MCF 10A (cell line): ENCODE measurements at regions not wholly inside any gene's neighbourhood (a gene's known extent, or its start where the extent isn't known, plus 50 kb on each side); places are given as distances from the start of the nearest gene placed in this dataset.
"Not testable (repeated sequence)": the region's sequence is repeated elsewhere in the genome, so short reads cannot be mapped to it uniquely, and the experiment has no call there.

ENCODE experiments used
- BruUV-seq: library from RNA; stranded (reverse); fragments of 400-500 nt; replicated peaks from 2 replicates; lab custom pipeline; 2021; lab: Mats Ljungman, UMichigan
- CTCF ChIA-PET: fragments of 300-600 bp; sonication (Branson Sonifier 250); formaldehyde crosslinking; extraction: SDS; loops from one replicate; lab custom pipeline; 2021; ENCODE audit warnings: antibody characterized with exemption, inconsistent platforms; lab: Yijun Ruan, JAX
- POLR2A ChIA-PET: fragments of 300-600, 350-650 bp; sonication (Branson Sonifier 250); formaldehyde crosslinking; extraction: SDS; loops from one replicate; lab custom pipeline; 2020; ENCODE audit warnings: antibody characterized with exemption, inconsistent platforms; lab: Yijun Ruan, JAX
- DNase-seq: peaks from one replicate; pipeline ENCODE4 v3.0.0-alpha.2; 2018; ENCODE audit not compliant: unreplicated experiment
- H3K27ac Mint-ChIP-seq: one replicate; pipeline ENCODE4 v1.8.0; 2022; ENCODE audit warnings: mild to moderate bottlenecking, low read depth, mixed read lengths; ENCODE audit not compliant: unreplicated experiment
- H3K27me3 Mint-ChIP-seq: one replicate; pipeline ENCODE4 v1.8.0; 2022; ENCODE audit warnings: mixed read lengths; ENCODE audit not compliant: insufficient read depth, unreplicated experiment
- H3K36me3 Mint-ChIP-seq: one replicate; pipeline ENCODE4 v1.8.0; 2022; ENCODE audit warnings: mild to moderate bottlenecking, moderate library complexity, mixed read lengths; ENCODE audit not compliant: insufficient read depth, unreplicated experiment
- H3K4me1 Mint-ChIP-seq: one replicate; pipeline ENCODE4 v1.8.0; 2022; ENCODE audit warnings: mixed read lengths; ENCODE audit not compliant: insufficient read depth, unreplicated experiment
- H3K4me3 Mint-ChIP-seq: one replicate; pipeline ENCODE4 v1.8.0; 2022; ENCODE audit warnings: mild to moderate bottlenecking, moderate library complexity, mixed read lengths; ENCODE audit not compliant: unreplicated experiment
- H3K9me3 Mint-ChIP-seq: one replicate; pipeline ENCODE4 v1.8.0; 2022; ENCODE audit warnings: mixed read lengths; ENCODE audit not compliant: unreplicated experiment
- intact Hi-C: fragments of 100-400 bp; cut with micrococcal nuclease; formaldehyde crosslinking; loops from 2 replicates; pipeline ENCODE4 v1.14.1; 2022
- TF ChIP-seq, protein P1 (sequence below): fragments of 200-600 bp; IDR thresholded peaks from one replicate; pipeline ENCODE4 v1.8.0; 2022; ENCODE audit warnings: antibody characterized with exemption, mild to moderate bottlenecking; ENCODE audit not compliant: unreplicated experiment

DNA sequence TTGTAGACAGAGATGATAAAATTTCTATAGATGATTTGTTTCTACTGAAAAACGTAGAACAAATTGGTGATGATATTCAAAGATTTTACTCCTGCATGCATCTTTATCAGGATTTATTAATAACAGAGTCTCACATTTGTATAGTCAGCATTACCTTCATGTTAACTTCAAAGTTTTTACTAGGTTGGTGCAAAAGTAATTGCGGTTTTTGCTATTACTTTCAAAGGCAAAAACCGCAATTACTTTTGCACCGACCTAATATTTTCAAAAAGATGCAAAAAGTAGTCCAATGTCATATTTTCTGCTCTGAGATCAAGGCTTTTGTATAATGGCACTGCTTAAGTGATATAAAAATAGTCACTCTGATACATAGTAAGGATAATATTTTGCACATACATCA lies 536.4 kb upstream of the ADGRL3 start:
- Mint-ChIP-seq H3K9me3 (peaks cover 4% of the 10 kb centered on the region), H3K27me3 (no peaks in the 10 kb centered on the region), H3K4me1 (no peaks in the 10 kb centered on the region), H3K27ac (no peak overlapping the region), H3K4me3 (no peak overlapping the region), H3K36me3 (no peaks in the 10 kb centered on the region)
- no peak for DNase-seq
- POLR2A ChIA-PET, result no interaction called here
- CTCF ChIA-PET, result no interaction called here
- BruUV-seq, result no TSS peak
- intact Hi-C loops, result no loop called here
- TF ChIP-seq, protein P1, sequence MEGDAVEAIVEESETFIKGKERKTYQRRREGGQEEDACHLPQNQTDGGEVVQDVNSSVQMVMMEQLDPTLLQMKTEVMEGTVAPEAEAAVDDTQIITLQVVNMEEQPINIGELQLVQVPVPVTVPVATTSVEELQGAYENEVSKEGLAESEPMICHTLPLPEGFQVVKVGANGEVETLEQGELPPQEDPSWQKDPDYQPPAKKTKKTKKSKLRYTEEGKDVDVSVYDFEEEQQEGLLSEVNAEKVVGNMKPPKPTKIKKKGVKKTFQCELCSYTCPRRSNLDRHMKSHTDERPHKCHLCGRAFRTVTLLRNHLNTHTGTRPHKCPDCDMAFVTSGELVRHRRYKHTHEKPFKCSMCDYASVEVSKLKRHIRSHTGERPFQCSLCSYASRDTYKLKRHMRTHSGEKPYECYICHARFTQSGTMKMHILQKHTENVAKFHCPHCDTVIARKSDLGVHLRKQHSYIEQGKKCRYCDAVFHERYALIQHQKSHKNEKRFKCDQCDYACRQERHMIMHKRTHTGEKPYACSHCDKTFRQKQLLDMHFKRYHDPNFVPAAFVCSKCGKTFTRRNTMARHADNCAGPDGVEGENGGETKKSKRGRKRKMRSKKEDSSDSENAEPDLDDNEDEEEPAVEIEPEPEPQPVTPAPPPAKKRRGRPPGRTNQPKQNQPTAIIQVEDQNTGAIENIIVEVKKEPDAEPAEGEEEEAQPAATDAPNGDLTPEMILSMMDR, result no peak

GRCh38 chr4:60682901-60683300 lies 517.2 kb upstream of the ADGRL3 start:
- intact Hi-C loops, result no loop called here
- CTCF ChIA-PET, result no interaction called here
- no TSS peak for BruUV-seq

DNA sequence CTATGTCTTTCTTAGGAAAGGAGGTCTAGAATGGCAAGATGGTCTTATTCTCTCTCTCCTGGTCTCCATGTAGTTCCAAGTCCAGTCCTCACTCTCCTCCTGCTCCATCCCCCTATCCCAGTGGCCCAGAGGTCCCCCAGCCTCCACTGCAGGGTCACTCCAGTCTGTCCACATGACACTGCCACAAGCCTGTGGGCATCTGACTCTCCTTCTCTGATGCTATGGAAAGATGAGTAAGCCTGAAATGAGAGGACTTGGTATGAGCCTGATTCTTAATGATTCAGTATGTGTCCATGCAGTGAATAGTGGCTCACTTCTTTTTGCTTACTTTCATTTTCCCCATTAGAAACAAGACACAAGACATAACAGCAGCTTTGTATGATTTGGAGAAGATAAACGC lies 516.8 kb upstream of the ADGRL3 start:
- H3K9me3 Mint-ChIP-seq, result no peaks in the 10 kb centered on the region
- H3K27ac Mint-ChIP-seq, result no peak overlapping the region
- DNase-seq, result peak; percentile 14
- POLR2A ChIA-PET, result no interaction called here
- H3K27me3 Mint-ChIP-seq, result no peaks in the 10 kb centered on the region
- no peaks in the 10 kb centered on the region for H3K4me1 Mint-ChIP-seq
- H3K4me3 Mint-ChIP-seq, result no peak overlapping the region
- intact Hi-C loops, result no loop called here
- no peaks in the 10 kb centered on the region for H3K36me3 Mint-ChIP-seq
- no TSS peak for BruUV-seq
- TF ChIP-seq, protein P1, result no peak
- CTCF ChIA-PET, result no interaction called here

More at GRCh38 chr4:60682901-60683300, 517.2 kb upstream of the ADGRL3 start:
- Mint-ChIP-seq H3K27me3 (no peaks in the 10 kb centered on the region), H3K4me1 (no peaks in the 10 kb centered on the region), H3K4me3 (no peak overlapping the region), H3K27ac (no peak overlapping the region), H3K9me3 (no peaks in the 10 kb centered on the region), H3K36me3 (no peaks in the 10 kb centered on the region)
- POLR2A ChIA-PET, result interaction anchor here (0.7 kb wide), 1 partner anchor 104 kb away, joined by 3 read pairs; no protein-coding TSS in a partner anchor
- no peak for DNase-seq
- TF ChIP-seq, protein P1, result no peak

DNA sequence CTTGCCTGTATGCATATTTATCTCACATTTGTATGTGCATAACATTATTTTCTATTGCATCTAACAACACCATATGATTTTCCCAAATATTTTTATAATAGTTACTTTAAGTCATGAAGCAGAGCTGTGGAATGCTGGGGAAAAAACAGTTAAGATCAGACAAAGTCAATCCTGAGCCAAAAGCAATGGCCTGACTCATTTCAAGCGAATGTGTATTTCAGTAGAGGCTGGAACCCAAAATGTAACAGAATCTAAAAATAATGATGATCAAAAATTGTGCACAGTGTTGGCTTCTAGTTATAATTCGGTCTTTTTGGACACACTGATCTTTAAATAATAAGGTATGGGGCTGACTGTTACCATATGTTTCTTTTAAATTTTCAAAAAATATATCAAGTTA lies 516.2 kb upstream of the ADGRL3 start:
- TF ChIP-seq, protein P1, result no peak
- no peak overlapping the region for H3K27ac Mint-ChIP-seq
- H3K27me3 Mint-ChIP-seq, result no peaks in the 10 kb centered on the region
- H3K36me3 Mint-ChIP-seq, result no peaks in the 10 kb centered on the region
- no peak overlapping the region for H3K4me3 Mint-ChIP-seq
- intact Hi-C loops, result no loop called here
- H3K9me3 Mint-ChIP-seq, result no peaks in the 10 kb centered on the region
- ChIA-PET CTCF (interaction anchor here (0.7 kb wide), 1 partner anchor 12 kb away, joined by 3 read pairs; no protein-coding TSS in a partner anchor), POLR2A (no interaction called here)
- no peaks in the 10 kb centered on the region for H3K4me1 Mint-ChIP-seq
- BruUV-seq, result no TSS peak
- DNase-seq, result peak; percentile 23

DNA sequence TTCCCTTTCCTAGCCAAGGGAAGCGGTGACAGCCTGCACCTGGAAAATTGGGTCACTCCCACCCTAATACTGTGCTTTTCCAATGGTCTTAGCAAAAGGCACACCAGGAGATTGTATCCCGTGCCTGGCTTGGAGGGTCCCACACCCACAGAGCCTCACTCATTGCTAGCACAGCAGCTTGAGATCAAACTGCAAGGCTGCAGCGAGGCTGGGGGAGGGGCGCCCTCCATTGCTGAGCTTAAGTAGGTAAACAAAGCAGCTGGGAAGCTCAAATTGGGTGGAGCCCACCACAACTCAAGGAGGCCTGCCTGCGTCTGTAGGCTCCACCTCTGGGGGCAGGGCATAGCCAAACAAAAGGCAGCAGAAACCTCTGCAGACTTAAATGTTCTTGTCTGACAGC lies 504.1 kb upstream of the ADGRL3 start:
- DNase-seq, BruUV-seq, intact Hi-C loops, H3K27me3 Mint-ChIP-seq, H3K27ac Mint-ChIP-seq, POLR2A ChIA-PET, H3K4me1 Mint-ChIP-seq, H3K9me3 Mint-ChIP-seq, H3K36me3 Mint-ChIP-seq, H3K4me3 Mint-ChIP-seq: not testable (repeated sequence)
- CTCF ChIA-PET, result interaction anchor here (0.6 kb wide), 1 partner anchor 12 kb away, joined by 3 read pairs; no protein-coding TSS in a partner anchor
